MM.1S (cell line): ENCODE measurements at regions not wholly inside any gene's neighbourhood (a gene's known extent, or its start where the extent isn't known, plus 50 kb on each side); places are given as distances from the start of the nearest gene placed in this dataset.

Experiments
- CTCF ChIP-seq: fragments of 300-600 bp; sonication (generic); IDR thresholded peaks from 2 replicates; pipeline ENCODE4 v1.5.1; 2016; ENCODE audit warnings: antibody characterized with exemption, low read length, mixed read lengths
- EZH2 ChIP-seq: fragments of 300-600 bp; sonication (generic); optimal IDR thresholded peaks from 2 replicates; pipeline ENCODE3; 2017; ENCODE audit warnings: low read depth, mild to moderate bottlenecking, antibody characterized with exemption, low read length, mixed read lengths

GRCh38 chr3:162236949-162237348 is 740.3 kb downstream of the OTOL1 start:
- TF ChIP-seq CTCF: no peak
- TF ChIP-seq EZH2: no peak
